Islet of Langerhans (tissue), 1 donor: ENCODE measurements at regions not wholly inside any gene's neighbourhood (a gene's known extent, or its start where the extent isn't known, plus 50 kb on each side); places are given as distances from the start of the nearest gene placed in this dataset.

Experiments
- FAIRE-seq: peaks from one replicate; lab custom pipeline; 2011; peaks lifted over from hg19 to GRCh38; lab: Jason Lieb, UNC

GRCh38 chr13:40228496-40228895 lies 437.9 kb downstream of the FOXO1 start:
- peak; percentile 69 for FAIRE-seq

GRCh38 chr13:40228990-40229389 lies 437.5 kb downstream of the FOXO1 start:
- no peak for FAIRE-seq

- no peak for FAIRE-seq
These were observed 435.6 kb downstream of the FOXO1 start for GRCh38 chr13:40230833-40231266.

GRCh38 chr13:40231311-40231710 lies 435.1 kb downstream of the FOXO1 start:
- no peak for FAIRE-seq

GRCh38 chr13:40231751-40232150 lies 434.7 kb downstream of the FOXO1 start:
- no peak for FAIRE-seq

- FAIRE-seq, result no peak
These were observed 434.0 kb downstream of the FOXO1 start for GRCh38 chr13:40232311-40233040.

- FAIRE-seq, result no peak
These were observed 432.7 kb downstream of the FOXO1 start for GRCh38 chr13:40233731-40234195.

GRCh38 chr13:40235160-40235796 lies 431.2 kb downstream of the FOXO1 start:
- FAIRE-seq, result no peak

GRCh38 chr13:40236566-40237168 lies 429.8 kb downstream of the FOXO1 start:
- no peak for FAIRE-seq

GRCh38 chr13:40238761-40239160 lies 427.7 kb downstream of the FOXO1 start:
- no peak for FAIRE-seq

- FAIRE-seq, result no peak
These were observed 426.1 kb downstream of the FOXO1 start for GRCh38 chr13:40240293-40240692.

- no peak for FAIRE-seq
These were observed 425.2 kb downstream of the FOXO1 start for GRCh38 chr13:40241125-40241798.

GRCh38 chr13:40243047-40243446 lies 423.4 kb downstream of the FOXO1 start:
- FAIRE-seq, result no peak

GRCh38 chr13:40243982-40244381 lies 422.5 kb downstream of the FOXO1 start:
- FAIRE-seq, result no peak

- FAIRE-seq, result no peak
These were observed 420.9 kb downstream of the FOXO1 start for GRCh38 chr13:40245567-40245966.

GRCh38 chr13:40247845-40248244 lies 418.6 kb downstream of the FOXO1 start:
- no peak for FAIRE-seq

- no peak for FAIRE-seq
These were observed 415.0 kb downstream of the FOXO1 start for GRCh38 chr13:40251343-40252032.

GRCh38 chr13:40252241-40252640 lies 414.2 kb downstream of the FOXO1 start:
- FAIRE-seq, result no peak

- no peak for FAIRE-seq
These were observed 413.8 kb downstream of the FOXO1 start for GRCh38 chr13:40252676-40253075.

- FAIRE-seq, result no peak
These were observed 412.0 kb downstream of the FOXO1 start for GRCh38 chr13:40254394-40254793.

GRCh38 chr13:40255551-40255950 lies 410.9 kb downstream of the FOXO1 start:
- FAIRE-seq, result no peak

GRCh38 chr13:40259899-40260298 lies 406.5 kb downstream of the FOXO1 start:
- FAIRE-seq, result no peak
